Inferior parietal cortex (tissue), 1 donor: ENCODE measurements at regions not wholly inside any gene's neighbourhood (a gene's known extent, or its start where the extent isn't known, plus 50 kb on each side); places are given as distances from the start of the nearest gene placed in this dataset.
"Not testable (repeated sequence)": the region's sequence is repeated elsewhere in the genome, so short reads cannot be mapped to it uniquely, and the experiment has no call there.

Experiments
- DNase-seq: peaks from one replicate; pipeline ENCODE4 v3.0.0-alpha.2; 2016; ENCODE audit errors: extremely low spot score

DNA sequence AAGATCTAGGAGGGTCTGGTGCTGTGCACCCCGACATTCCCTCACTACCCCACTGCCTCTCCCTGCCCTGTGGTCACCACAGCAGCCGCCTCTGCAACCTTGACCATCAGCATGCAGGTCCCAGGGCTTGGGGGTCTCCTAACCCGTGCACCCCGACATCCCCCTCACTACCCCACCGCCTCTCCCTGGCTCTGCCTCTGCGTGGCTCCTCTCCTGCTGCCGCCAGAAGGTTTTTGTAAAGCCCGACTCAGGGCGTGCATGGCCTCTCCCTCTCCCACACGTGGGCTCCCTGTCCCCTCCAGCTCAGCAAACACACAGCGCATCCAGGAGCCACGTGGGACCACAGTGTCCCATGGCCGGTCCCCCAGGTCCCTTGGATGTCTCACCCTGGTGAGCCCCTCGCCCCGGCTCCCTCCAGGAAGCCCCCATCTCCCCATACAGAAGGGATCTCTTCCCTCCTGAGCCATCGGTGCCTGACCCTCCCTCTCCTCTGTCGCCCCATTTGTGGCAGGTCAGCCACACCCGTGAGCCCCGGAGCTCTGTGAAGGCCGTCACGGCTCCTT, 112.5 kb upstream of the LPCAT1 start:
- not testable (repeated sequence) for DNase-seq

DNA sequence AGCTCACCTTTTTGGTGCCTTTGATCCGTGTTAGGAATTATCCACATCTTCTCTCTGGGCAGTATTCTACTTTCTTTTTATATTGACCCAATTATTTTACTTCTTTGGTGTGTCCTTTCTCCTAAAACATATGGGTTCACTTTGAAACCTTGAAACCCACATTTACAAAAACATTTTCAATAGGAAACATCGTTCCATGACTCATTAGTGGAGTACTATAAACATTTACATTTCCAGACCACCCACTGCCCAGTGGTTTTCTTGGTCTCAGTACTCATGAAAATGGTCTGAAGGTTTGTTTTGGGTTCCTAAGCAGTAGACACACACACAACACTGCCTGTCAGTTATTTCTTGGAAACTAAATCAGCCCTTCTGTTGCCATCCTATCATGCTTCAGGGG, 111.7 kb upstream of the LPCAT1 start:
- DNase-seq: not testable (repeated sequence)

DNA sequence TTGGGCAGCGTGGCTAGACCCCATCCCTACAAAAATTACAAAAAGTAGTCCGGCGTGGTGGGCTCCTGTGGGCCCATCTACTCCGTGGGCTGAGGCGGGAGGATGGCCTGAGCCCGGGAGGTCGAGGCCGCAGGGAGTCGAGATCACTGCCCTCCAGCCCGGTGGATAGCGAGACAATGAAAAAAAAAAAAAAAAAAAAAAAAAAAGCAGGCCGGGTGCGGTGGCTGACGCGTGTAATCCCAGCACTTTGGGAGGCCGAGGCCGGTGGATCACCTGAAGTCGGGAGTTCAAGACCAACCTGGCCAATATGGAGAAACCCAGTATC, 110.5 kb upstream of the LPCAT1 start:
- DNase-seq: no peak

DNA sequence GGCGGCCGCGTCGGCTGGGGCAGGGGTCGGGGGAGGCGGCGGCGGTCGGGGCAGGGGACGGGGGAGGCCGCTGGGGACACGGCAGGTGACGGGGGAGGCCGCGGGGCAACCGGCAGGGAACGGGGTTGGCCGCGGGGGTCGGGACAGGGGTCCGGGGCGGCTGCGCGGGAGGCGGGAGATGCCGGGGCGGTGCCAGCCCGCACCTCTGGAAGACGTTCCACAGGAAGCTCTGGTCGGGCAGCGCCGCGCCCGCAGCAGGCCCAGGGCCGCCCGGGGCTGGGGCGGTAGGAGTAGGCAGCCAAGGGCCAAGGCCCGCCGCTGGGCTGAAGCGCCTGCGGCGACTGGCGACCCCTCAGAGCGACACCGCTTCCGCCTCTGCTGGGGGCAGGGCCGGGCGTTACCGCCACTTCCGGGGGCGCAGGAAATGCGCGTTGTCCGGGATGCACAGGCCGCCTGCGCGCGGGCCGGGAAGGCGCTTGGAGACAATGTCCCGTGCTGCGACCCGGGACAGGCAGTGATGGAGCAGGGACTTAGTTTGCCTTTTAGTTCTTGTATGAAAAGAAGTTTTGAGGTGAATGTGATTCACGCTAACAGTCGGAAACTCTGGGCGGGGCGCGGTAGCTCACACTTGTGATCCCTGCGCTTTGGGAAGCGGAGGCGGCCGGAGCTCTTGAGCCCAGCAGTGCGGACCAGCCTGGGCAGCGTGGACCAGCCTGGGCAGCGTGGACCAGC, 110.0 kb upstream of the LPCAT1 start:
- DNase-seq: peak; percentile 85

DNA sequence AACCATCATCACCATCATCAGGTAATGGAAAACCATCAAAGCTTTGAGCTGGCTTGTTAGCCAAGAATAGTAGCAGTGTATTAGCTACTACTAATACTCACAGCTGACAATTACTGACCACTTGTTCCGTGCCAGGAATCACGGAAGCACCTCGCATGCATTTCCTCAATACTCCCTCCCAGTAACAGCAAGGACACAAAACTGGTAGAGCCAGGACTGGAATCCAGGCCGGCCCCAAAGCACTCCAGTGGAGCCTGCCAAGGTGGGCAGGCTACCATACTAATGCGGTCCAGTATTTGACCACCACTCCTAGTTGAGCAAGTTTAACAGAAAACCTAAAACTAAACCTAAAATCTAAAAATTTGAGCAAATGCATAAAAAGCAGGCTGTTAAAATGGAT, 107.2 kb upstream of the LPCAT1 start:
- not testable (repeated sequence) for DNase-seq

DNA sequence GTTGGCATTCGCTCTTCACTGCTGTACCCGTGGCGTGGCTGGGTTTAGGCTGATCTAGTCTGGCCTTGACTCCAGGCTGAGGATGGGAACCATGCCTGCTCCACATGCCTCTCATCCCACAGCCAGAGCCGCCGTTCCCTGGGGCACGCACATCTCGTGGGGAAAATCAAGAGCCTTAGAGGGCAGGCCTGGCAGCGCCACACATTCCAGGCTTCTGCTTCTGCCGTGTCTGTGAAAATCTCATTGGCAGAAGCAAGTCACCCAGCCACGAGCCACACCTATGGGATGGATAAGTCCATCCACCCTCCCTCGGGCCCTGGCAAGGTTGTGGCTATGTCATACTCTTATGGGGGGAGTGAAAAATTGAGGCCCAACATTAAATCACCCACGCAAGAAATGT, 102.6 kb upstream of the LPCAT1 start:
- not testable (repeated sequence) for DNase-seq

DNA sequence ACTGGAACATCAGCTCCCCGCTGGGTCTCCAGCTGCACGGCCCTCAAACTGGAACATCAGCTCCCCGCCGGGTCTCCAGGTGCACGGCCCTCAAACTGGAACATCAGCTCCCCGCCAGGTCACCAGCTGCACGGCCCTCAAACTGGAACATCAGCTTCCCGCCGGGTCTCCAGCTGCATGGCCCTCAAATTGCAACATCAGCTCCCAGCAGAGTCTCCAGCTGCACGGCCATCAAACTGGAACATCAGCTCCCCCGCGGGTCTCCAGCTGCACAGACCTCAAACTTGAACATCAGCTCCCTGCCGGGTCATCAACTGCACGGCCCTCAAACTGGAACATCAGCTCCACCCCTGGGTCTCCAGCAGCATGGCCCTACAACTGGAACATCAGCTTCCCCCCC, 95.8 kb upstream of the LPCAT1 start:
- not testable (repeated sequence) for DNase-seq

DNA sequence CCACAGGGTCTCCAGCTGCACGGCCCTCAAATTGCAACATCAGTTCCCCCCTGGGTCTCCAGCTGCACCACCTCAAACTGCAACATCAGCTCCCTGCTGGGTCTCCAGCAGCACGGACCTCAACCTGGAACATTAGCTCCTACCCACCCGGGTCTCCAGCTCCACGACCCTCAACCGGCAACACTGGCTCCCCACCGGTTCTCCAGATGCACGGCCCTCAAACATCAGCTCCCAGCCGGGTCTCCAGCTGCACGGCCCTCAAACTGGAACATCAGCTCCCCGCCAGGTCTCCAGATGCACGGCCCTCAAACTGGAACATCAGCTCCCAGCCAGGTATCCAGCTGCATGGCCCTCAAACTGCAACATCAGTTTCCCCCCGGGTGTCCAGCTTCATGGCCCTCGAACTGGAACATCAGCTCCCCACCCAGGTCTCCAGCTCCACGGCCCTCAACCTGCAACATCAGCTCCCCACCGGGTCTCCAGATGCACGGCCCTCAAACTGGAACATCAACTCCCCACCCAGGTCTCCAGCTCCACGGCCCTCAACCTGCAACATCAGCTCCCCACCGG, 94.6 kb upstream of the LPCAT1 start:
- DNase-seq: not testable (repeated sequence)

DNA sequence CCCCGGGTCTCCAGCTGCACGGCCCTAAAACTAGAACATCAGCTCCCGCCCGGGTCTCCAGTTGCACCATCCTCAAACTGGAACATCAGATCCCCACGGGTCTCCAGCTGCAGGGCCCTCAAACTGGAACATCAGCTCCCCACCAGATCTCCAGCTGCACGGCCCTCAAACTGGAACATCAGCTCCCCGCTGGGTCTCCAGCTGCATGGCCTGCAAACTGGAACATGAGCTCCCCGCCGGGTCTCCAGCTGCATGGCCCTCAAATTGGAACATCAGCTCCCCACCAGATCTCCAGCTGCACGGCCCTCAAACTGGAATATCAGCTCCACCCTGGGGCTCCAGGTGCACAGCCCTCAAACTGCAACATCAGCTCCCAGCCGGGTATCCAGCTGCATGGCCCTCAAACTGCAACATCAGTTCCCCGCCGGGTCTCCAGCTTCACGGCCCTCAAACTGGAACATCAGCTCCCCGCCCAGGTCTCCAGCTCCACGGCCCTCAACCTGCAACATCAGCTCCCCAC, 93.5 kb upstream of the LPCAT1 start:
- not testable (repeated sequence) for DNase-seq

DNA sequence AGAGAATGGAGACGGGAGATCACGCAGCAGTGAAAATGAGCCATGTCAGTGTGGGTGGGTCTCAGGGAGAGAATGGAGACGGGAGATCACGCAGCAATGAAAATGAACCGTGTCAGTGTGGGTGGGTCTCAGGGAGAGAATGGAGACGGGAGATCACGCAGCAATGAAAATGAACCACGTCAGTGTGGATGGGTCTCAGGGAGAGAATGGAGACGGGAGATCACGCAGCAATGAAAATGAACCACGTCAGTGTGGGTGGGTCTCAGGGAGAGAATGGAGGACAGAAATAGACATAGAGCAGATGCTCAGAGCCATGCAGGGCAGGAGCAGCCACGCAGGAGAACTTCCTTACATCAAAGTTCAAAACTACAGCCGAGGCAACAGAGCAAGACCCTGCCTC, 89.8 kb upstream of the LPCAT1 start:
- DNase-seq: not testable (repeated sequence)

DNA sequence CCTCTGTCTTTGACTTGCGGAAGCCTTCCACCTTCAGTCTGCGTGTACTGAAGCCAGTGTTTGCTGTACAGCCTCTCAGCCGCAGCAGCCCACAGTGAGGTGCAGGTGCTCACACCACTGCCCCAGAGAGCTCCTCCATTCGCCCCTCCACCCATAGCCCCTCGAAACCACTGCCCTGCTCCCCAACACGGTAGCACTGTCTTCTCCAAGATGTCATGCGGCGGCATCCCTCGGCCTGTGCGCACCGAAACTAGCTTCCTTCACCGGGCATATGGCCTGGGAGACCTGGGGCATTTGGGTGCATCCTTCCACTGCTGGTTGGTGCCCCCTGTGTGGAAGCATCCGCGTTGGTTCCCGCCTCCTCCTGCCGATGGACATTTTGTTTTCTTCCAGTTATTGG, 86.8 kb upstream of the LPCAT1 start:
- DNase-seq: not testable (repeated sequence)

DNA sequence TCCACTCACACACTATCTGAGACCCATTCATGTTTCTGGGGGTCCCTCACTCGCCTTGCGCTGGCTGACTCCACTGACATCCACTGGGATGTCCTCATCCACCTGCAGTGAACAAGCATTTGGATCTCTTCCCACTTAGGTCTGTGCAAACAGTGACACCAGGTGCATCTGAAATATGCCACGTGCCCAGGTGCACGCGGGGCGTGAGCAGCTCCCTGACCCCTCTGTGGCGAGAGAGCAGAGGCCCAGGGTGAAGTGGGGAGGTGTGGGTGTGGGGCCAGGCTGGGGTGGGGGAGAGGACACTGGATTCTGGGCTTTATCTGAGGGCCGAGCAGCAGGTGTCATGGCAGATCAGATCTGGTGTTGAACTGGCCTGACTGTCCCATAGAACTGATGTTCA, 85.4 kb upstream of the LPCAT1 start:
- DNase-seq: not testable (repeated sequence)

DNA sequence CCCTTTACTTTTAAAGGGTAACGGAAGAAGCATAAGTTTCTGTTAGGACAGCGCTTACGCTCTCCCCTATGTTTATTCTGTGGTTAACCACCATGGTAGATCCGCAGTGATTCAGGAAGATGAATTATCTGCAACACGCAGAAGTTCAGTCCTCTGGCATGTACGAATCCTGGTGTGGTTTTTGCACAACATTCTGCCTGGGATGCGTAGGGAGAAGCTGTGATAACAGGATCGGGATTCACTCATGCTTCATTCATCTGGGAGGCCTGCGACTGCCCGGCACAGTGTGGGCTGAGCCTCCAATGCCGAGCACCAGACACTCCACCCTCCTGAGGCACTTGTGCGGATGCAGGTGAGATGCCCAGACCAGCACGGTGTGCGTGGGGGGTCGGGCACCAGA, 84.6 kb upstream of the LPCAT1 start:
- DNase-seq: not testable (repeated sequence)

DNA sequence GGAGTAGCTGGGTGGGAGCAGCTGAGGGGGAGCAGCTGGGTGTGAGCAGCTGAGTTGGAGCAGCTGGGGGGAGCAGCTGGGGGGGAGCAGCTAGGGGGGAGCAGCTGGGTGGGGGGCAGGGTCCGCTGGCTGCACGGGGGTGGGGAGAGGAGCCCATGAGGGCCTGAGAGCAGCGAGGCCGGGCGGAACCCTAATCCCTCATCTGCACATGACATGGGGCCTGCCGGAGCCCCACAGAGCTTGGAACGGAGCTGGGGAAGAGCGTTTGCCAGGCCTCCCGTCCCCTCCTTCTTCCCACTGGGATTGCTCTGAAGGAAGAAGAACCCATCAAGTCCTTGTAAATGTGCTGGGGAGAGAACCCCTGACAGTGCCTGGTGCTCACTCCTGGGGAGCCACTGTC, 83.2 kb upstream of the LPCAT1 start:
- not testable (repeated sequence) for DNase-seq

DNA sequence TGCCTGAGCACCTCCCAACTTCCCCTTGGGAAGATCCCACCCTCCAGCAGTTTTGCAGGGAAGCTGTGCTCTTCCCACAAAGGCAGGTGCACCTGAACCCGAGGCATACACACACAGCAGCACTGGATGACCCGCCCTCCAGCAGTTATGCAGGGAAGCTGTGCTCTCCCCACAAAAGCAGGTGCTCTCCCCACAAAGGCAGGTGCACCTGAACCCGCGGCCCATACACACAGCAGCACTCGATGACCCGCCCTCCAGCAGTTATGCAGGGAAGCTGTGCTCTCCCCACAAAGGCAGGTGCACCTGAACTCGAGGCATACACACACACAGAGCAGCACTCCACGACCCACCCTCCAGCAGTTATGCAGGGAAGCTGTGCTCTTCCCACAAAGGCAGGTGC, 80.2 kb upstream of the LPCAT1 start:
- DNase-seq: not testable (repeated sequence)

DNA sequence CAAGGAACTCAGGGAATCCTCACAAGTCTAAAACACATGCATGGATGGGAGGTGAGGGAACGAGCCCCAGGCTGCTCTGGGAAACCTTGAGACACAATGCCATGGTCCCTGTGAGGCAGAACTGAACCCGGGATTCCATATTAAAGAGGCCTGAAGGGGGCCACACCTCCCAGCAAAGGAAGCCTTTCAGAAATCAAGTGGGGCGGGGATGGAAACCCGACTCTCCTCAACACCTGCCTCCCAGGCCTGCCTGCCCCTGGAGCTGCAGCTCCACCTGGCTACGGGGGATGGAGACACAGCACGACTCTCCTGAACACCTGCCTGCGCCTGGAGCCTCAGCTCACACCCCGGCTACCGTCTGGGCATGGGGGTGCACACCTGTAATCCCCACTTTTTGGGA, 77.8 kb upstream of the LPCAT1 start:
- DNase-seq: not testable (repeated sequence)

DNA sequence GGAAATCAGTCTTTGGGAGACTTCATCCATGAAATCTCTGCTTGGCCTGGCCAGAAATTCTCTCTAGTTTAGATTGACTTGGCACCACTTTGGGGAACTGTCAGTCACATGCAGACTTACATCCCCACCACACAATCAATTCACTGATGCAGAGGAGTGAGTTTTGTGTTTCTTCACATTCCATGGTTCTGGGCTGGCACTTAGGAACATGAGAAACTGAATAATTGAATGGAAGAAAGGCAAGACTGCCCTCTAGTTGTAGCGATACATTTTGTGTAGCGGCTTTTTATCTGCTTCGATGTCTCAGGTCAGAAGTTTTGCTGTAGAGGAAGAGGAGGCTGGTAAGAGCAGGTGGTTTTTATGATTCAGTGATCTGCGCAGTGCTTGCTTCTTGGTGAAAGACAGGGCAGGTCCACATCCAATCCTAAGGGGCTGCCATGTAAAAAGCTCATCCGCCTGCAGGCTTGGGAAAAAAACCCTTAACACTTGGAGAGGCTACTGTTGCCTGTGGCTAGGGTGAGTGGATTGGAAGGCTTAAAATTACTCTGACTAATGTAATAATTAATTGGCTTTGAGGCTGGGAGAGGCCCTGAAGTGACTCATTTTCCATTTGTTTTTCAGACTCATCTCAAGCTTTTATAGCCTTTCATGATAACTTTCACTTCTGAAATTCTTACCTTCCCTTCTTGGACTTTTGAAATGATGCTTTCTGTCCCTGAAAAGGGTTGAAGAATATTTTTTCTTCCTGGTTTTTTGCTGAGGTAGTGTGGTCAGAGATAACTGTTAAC, 75.4 kb upstream of the LPCAT1 start:
- peak; percentile 25 for DNase-seq

DNA sequence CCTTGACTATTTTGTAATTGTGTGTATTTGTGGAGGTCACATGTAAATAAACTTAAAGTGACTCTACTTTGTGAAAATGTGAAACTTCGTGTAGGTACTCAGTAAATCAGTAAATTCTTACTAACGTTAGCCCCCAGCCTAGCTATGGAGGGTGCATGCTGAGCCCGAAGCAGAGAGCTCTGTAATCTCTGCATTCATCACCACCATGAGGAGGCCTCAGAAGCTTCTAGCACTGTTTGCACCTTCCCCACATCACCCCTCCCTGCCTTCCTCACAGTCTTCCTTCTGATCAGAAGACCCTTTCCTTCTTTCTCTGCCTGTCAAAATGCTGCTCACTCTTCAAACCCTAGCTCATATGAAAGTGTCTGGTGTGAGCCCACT, 73.3 kb upstream of the LPCAT1 start:
- DNase-seq: not testable (repeated sequence)

DNA sequence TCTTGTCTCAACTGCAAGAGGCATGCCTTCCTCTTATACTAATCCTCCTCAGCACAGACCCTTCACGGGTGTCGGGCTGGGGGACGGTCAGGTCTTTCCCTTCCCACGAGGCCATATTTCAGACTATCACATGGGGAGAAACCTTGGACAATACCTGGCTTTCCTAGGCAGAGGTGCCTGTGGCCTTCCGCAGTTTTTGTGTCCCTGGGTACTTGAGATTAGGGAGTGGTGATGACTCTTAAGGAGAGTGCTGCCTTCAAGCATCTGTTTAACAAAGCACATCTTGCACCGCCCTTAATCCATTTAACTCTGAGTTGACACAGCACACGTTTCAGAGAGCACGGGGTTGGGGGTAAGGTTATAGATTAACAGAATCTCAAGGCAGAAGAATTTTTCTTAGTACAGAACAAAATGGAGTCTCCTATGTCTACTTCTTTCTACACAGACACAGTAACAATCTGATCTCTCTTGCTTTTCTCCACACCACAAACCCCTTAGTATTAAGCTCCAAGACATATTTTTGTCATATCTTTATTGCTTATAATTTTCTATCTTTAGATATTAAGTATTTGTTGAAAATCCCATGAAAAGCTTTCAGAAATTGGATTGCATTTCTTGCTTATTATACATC, 72.8 kb upstream of the LPCAT1 start:
- not testable (repeated sequence) for DNase-seq

DNA sequence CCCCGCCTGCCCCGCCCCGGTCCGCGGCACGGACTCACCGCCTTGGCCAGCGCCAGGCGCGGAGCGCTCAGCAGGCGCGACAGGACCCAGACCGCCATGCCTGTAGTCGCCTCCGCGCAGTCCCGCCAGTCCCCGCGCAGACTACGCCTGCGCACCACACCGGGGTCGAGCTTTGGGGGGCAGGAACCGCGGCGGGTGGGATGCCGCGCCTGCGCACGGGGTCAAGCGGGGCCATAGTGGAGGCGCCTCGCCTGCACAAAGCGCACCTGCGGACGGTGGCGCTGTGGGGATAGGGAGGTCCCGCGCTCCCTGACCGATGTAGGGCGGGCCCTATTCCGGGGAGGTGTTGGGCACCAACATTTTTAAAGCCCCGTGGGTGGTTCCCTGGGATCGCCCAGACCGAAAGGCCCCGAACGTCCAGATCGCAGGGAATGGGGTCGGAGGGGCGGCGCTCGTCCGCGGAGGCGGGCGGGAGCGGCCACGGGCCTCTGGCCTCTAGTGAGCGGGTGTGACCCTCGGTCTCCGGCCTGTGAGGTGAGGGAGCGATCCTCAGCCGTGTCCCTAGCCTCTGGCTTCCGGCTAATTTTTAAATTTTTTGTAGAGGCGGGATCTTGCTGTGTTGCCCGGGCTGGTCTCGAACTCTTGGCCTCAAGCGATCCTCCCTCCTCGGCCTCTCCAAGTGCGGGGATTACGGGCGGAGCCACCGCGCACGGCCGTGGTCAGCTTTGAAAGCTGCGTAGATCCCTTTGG, 70.8 kb upstream of the LPCAT1 start:
- peak; percentile 60 for DNase-seq

DNA sequence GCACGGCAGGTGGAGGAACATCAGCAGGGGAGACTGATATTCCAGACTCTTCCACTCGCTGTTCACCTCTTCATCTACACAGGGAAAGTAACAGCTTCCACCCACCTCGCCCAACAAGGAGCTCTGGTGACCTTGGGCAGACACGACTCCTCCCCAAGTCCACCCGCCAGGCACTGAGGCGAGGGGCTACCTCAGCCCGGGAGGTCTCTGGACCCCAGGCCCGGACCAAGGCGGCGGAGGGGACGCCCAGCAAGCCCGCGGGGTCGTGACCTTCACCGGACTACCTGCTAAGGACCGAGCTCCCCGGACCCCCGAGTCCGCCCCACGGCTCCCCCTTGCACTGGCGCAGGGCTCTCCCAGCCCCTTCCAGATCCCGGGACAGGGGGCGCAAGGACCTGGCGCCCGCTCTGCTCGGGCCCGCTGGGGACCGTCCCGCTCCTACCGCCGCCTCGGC, 70.2 kb upstream of the LPCAT1 start:
- DNase-seq: no peak
